ENCODE measurements at regions not wholly inside any gene's neighbourhood (a gene's known extent, or its start where the extent isn't known, plus 50 kb on each side); places are given as distances from the start of the nearest gene placed in this dataset.

DNA sequence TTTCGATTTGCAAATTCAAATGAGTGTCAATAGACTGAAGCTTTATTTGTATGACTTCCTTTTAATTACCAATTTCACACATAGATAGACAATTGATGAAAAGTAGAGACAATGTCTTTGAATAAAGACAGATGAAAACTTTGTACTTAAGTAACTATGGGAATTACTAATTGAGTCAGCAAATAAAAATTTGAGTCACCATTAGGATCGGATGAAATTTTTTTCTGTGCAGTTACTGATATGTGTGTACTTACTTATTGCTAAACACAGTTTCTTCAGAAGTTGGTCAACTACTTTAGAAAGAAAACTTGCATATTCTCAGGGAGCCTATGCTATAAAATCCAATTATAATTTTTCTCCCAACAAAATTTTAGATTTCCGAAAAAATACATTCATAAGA is 224.9 kb upstream of the SLC16A7 start (continued):
- TF ChIP-seq, protein P1, sequence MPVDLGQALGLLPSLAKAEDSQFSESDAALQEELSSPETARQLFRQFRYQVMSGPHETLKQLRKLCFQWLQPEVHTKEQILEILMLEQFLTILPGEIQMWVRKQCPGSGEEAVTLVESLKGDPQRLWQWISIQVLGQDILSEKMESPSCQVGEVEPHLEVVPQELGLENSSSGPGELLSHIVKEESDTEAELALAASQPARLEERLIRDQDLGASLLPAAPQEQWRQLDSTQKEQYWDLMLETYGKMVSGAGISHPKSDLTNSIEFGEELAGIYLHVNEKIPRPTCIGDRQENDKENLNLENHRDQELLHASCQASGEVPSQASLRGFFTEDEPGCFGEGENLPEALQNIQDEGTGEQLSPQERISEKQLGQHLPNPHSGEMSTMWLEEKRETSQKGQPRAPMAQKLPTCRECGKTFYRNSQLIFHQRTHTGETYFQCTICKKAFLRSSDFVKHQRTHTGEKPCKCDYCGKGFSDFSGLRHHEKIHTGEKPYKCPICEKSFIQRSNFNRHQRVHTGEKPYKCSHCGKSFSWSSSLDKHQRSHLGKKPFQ (tag by site-specific recombination; IDR thresholded peaks at IDR 0.05) = no peak
- TF ChIP-seq ZNF423 (tag by site-specific recombination; IDR thresholded peaks at IDR 0.05) (no peak), ZNF560 (tag by site-specific recombination; IDR thresholded peaks at IDR 0.05; ENCODE audit: borderline replicate concordance) (no peak), ZNF610 (tag by site-specific recombination; IDR thresholded peaks at IDR 0.05; ENCODE audit: borderline replicate concordance) (no peak), ZNF157 (tag by site-specific recombination; IDR thresholded peaks at IDR 0.05) (no peak), ZNF621 (tag by site-specific recombination; IDR thresholded peaks at IDR 0.05) (no peak), ZNF223 (tag by site-specific recombination; IDR thresholded peaks at IDR 0.05) (no peak), ZNF174 (tag by site-specific recombination; IDR thresholded peaks at IDR 0.05) (no peak), OVOL3 (tag by site-specific recombination; IDR thresholded peaks at IDR 0.05) (no peak)
- TF ChIP-seq, protein P2, sequence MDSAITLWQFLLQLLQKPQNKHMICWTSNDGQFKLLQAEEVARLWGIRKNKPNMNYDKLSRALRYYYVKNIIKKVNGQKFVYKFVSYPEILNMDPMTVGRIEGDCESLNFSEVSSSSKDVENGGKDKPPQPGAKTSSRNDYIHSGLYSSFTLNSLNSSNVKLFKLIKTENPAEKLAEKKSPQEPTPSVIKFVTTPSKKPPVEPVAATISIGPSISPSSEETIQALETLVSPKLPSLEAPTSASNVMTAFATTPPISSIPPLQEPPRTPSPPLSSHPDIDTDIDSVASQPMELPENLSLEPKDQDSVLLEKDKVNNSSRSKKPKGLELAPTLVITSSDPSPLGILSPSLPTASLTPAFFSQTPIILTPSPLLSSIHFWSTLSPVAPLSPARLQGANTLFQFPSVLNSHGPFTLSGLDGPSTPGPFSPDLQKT (IDR thresholded peaks at IDR 0.05; ENCODE audit: borderline replicate concordance, low read depth, low read length) = no peak

DNA sequence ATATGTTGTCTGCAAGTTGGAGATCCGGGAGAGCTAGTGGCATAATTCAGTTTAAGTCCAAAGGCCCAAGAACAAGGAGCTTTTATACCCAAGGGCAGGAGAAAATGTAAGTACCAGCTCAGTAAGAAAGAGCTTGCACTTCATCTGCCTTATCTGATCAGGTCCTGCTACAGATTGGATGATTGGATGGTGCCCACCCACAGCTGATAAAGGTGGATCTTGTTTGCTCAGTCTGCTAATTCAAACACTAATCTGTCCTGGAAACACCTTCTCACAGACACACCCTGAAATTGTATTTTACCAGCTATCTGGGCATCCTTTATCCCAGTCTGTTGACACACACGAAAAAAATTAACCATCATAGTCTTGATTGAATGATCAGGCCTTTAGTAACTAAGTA is 230.7 kb upstream of the SLC16A7 start:
- CTCF ChIA-PET = no interaction called here
- H3K4me1 ChIP-seq (ENCODE audit: control insufficient read depth, insufficient read depth, low read length) = no peaks in the 10 kb centered on the region
- POLR2A ChIA-PET = no interaction called here

More for the DNA sequence above, 230.7 kb upstream of the SLC16A7 start:
- Histone ChIP-seq H3K36me3 (ENCODE audit: control insufficient read depth in 2 of 2, insufficient read depth in 1 of 2, low read length in 2 of 2) (no peaks in the 10 kb centered on the region), H3K9me3 (ENCODE audit: control insufficient read depth, insufficient read depth, low read depth, low read length) (no peaks in the 10 kb centered on the region), H3K4me3 (ENCODE audit: low read depth, low read length) (no peak overlapping the region), H3K27ac (ENCODE audit: extremely low read depth, low read depth, low read length) (no peak overlapping the region)
- TF ChIP-seq ZBTB8A (tag by site-specific recombination; IDR thresholded peaks at IDR 0.05) (no peak), ZNF830 (tag by site-specific recombination; IDR thresholded peaks at IDR 0.05; ENCODE audit: low read depth) (no peak), BCL11A (tag by site-specific recombination; IDR thresholded peaks at IDR 0.05; ENCODE audit: low read depth) (no peak), ZNF19 (tag by site-specific recombination; IDR thresholded peaks at IDR 0.05; ENCODE audit: low read depth) (no peak), GLIS2 (tag by site-specific recombination; IDR thresholded peaks at IDR 0.05) (no peak), RBAK (tag by site-specific recombination; IDR thresholded peaks at IDR 0.05) (no peak), IKZF3 (tag by site-specific recombination; IDR thresholded peaks at IDR 0.05) (no peak), ZNF529 (tag by site-specific recombination; IDR thresholded peaks at IDR 0.05; ENCODE audit: insufficient replicate concordance) (no peak), ZNF426 (tag by site-specific recombination; IDR thresholded peaks at IDR 0.05) (no peak), ZNF155 (tag by site-specific recombination; IDR thresholded peaks at IDR 0.05) (no peak), ZXDB (tag by site-specific recombination; IDR thresholded peaks at IDR 0.05) (no peak), ZNF24 (tag by site-specific recombination; IDR thresholded peaks at IDR 0.05) (no peak), ZNF596 (tag by site-specific recombination; IDR thresholded peaks at IDR 0.05) (no peak)
- TF ChIP-seq, protein P3, sequence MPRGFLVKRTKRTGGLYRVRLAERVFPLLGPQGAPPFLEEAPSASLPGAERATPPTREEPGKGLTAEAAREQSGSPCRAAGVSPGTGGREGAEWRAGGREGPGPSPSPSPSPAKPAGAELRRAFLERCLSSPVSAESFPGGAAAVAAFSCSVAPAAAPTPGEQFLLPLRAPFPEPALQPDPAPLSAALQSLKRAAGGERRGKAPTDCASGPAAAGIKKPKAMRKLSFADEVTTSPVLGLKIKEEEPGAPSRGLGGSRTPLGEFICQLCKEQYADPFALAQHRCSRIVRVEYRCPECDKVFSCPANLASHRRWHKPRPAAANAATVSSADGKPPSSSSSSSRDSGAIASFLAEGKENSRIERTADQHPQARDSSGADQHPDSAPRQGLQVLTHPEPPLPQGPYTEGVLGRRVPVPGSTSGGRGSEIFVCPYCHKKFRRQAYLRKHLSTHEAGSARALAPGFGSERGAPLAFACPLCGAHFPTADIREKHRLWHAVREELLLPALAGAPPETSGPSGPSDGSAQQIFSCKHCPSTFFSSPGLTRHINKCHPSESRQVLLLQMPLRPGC (tag by site-specific recombination; IDR thresholded peaks at IDR 0.05) = no peak
- TF ChIP-seq, protein P4, sequence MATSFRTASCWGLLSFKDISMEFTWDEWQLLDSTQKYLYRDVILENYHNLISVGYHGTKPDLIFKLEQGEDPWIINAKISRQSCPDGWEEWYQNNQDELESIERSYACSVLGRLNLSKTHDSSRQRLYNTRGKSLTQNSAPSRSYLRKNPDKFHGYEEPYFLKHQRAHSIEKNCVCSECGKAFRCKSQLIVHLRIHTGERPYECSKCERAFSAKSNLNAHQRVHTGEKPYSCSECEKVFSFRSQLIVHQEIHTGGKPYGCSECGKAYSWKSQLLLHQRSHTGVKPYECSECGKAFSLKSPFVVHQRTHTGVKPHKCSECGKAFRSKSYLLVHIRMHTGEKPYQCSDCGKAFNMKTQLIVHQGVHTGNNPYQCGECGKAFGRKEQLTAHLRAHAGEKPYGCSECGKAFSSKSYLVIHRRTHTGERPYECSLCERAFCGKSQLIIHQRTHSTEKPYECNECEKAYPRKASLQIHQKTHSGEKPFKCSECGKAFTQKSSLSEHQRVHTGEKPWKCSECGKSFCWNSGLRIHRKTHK (tag by site-specific recombination; IDR thresholded peaks at IDR 0.05) = no peak
- TF ChIP-seq, protein P5, sequence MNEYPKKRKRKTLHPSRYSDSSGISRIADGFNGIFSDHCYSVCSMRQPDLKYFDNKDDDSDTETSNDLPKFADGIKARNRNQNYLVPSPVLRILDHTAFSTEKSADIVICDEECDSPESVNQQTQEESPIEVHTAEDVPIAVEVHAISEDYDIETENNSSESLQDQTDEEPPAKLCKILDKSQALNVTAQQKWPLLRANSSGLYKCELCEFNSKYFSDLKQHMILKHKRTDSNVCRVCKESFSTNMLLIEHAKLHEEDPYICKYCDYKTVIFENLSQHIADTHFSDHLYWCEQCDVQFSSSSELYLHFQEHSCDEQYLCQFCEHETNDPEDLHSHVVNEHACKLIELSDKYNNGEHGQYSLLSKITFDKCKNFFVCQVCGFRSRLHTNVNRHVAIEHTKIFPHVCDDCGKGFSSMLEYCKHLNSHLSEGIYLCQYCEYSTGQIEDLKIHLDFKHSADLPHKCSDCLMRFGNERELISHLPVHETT (tag by site-specific recombination; IDR thresholded peaks at IDR 0.05) = no peak
